Activated naive CD8-positive, alpha-beta T cell treated with anti-CD3 and anti-CD28 coated beads, Interleukin-2, amount 50 U/mL, for 24 hours (primary cell): ENCODE measurements at regions not wholly inside any gene's neighbourhood (a gene's known extent, or its start where the extent isn't known, plus 50 kb on each side); places are given as distances from the start of the nearest gene placed in this dataset.

Experiments used
- ATAC-seq: fragments of 150-1000 bp; cut with Tn5 transposase; one replicate; pipeline ENCODE4 v1.10.0; 2021
- DNase-seq: peaks from one replicate; pipeline ENCODE4 v3.0.0; 2021
- H3K27ac Mint-ChIP-seq: one replicate; pipeline ENCODE4 v1.8.0; 2021; ENCODE audit warnings: mild to moderate bottlenecking, mixed read lengths
- H3K27me3 Mint-ChIP-seq: one replicate; pipeline ENCODE4 v1.8.0; 2021; ENCODE audit warnings: mixed read lengths
- H3K36me3 Mint-ChIP-seq: one replicate; pipeline ENCODE4 v1.8.0; 2021; ENCODE audit warnings: low read depth, mixed read lengths
- H3K4me1 Mint-ChIP-seq: one replicate; pipeline ENCODE4 v1.8.0; 2021; ENCODE audit warnings: mixed read lengths
- H3K4me3 Mint-ChIP-seq: one replicate; pipeline ENCODE4 v1.8.0; 2021; ENCODE audit warnings: mild to moderate bottlenecking, moderate library complexity, mixed read lengths
- H3K9me3 Mint-ChIP-seq: one replicate; pipeline ENCODE4 v1.8.0; 2021; ENCODE audit warnings: mixed read lengths

- Mint-ChIP-seq H3K27me3 (no peaks in the 10 kb centered on the region), H3K4me3 (no peak overlapping the region), H3K4me1 (no peaks in the 10 kb centered on the region), H3K9me3 (no peaks in the 10 kb centered on the region), H3K36me3 (no peaks in the 10 kb centered on the region), H3K27ac (no peak overlapping the region)
- ATAC-seq, result no peak
- no peak for DNase-seq
Observed at GRCh38 chr3:152621967-152622810, 212.7 kb upstream of the P2RY1 start.

GRCh38 chr3:152622811-152623167, 212.1 kb upstream of the P2RY1 start:
- Mint-ChIP-seq H3K27ac (no peak overlapping the region), H3K9me3 (no peaks in the 10 kb centered on the region), H3K36me3 (no peaks in the 10 kb centered on the region), H3K4me1 (no peaks in the 10 kb centered on the region), H3K27me3 (no peaks in the 10 kb centered on the region), H3K4me3 (no peak overlapping the region)
- no peak for DNase-seq
- no peak for ATAC-seq

- Mint-ChIP-seq H3K4me3 (no peak overlapping the region), H3K4me1 (no peaks in the 10 kb centered on the region), H3K36me3 (no peaks in the 10 kb centered on the region), H3K9me3 (no peaks in the 10 kb centered on the region), H3K27ac (no peak overlapping the region), H3K27me3 (no peaks in the 10 kb centered on the region)
- ATAC-seq (no peak), DNase-seq (no peak)
Observed at GRCh38 chr3:152623286-152623911, 211.5 kb upstream of the P2RY1 start.

- Mint-ChIP-seq H3K27ac (no peak overlapping the region), H3K27me3 (no peaks in the 10 kb centered on the region), H3K4me3 (no peak overlapping the region), H3K4me1 (no peaks in the 10 kb centered on the region), H3K36me3 (no peaks in the 10 kb centered on the region), H3K9me3 (no peaks in the 10 kb centered on the region)
- ATAC-seq (no peak), DNase-seq (no peak)
Observed at GRCh38 chr3:152626226-152626625, 208.7 kb upstream of the P2RY1 start.

GRCh38 chr3:152628496-152628895, 206.4 kb upstream of the P2RY1 start:
- Mint-ChIP-seq H3K27ac (no peak overlapping the region), H3K9me3 (no peaks in the 10 kb centered on the region), H3K4me1 (no peaks in the 10 kb centered on the region), H3K4me3 (no peak overlapping the region), H3K27me3 (no peaks in the 10 kb centered on the region), H3K36me3 (no peaks in the 10 kb centered on the region)
- ATAC-seq (no peak), DNase-seq (no peak)

GRCh38 chr3:152629363-152630122, 205.4 kb upstream of the P2RY1 start:
- Mint-ChIP-seq H3K9me3 (no peaks in the 10 kb centered on the region), H3K4me1 (no peaks in the 10 kb centered on the region), H3K27me3 (no peaks in the 10 kb centered on the region), H3K36me3 (no peaks in the 10 kb centered on the region), H3K4me3 (no peak overlapping the region), H3K27ac (no peak overlapping the region)
- ATAC-seq (no peak), DNase-seq (no peak)

GRCh38 chr3:152635389-152635788, 199.5 kb upstream of the P2RY1 start:
- Mint-ChIP-seq H3K36me3 (no peaks in the 10 kb centered on the region), H3K4me3 (no peak overlapping the region), H3K27me3 (no peaks in the 10 kb centered on the region), H3K9me3 (no peaks in the 10 kb centered on the region), H3K4me1 (no peaks in the 10 kb centered on the region), H3K27ac (no peak overlapping the region)
- ATAC-seq (no peak), DNase-seq (no peak)

- no peak for ATAC-seq
- H3K4me1 Mint-ChIP-seq, result no peaks in the 10 kb centered on the region
- H3K36me3 Mint-ChIP-seq, result no peaks in the 10 kb centered on the region
- no peak overlapping the region for H3K27ac Mint-ChIP-seq
- no peaks in the 10 kb centered on the region for H3K9me3 Mint-ChIP-seq
- H3K4me3 Mint-ChIP-seq, result no peak overlapping the region
- H3K27me3 Mint-ChIP-seq, result no peaks in the 10 kb centered on the region
- no peak for DNase-seq
Observed at GRCh38 chr3:152636651-152637050, 198.3 kb upstream of the P2RY1 start.

GRCh38 chr3:152638214-152638613, 196.7 kb upstream of the P2RY1 start:
- ATAC-seq, result no peak
- no peak overlapping the region for H3K4me3 Mint-ChIP-seq
- H3K27me3 Mint-ChIP-seq, result no peaks in the 10 kb centered on the region
- no peaks in the 10 kb centered on the region for H3K4me1 Mint-ChIP-seq
- no peaks in the 10 kb centered on the region for H3K9me3 Mint-ChIP-seq
- DNase-seq, result no peak
- no peaks in the 10 kb centered on the region for H3K36me3 Mint-ChIP-seq
- no peak overlapping the region for H3K27ac Mint-ChIP-seq

- no peaks in the 10 kb centered on the region for H3K36me3 Mint-ChIP-seq
- no peaks in the 10 kb centered on the region for H3K27me3 Mint-ChIP-seq
- no peaks in the 10 kb centered on the region for H3K4me1 Mint-ChIP-seq
- no peaks in the 10 kb centered on the region for H3K9me3 Mint-ChIP-seq
- ATAC-seq, result no peak
- no peak overlapping the region for H3K27ac Mint-ChIP-seq
- no peak for DNase-seq
- no peak overlapping the region for H3K4me3 Mint-ChIP-seq
Observed at GRCh38 chr3:152638707-152639450, 196.1 kb upstream of the P2RY1 start.

GRCh38 chr3:152641198-152641597, 193.7 kb upstream of the P2RY1 start:
- Mint-ChIP-seq H3K27ac (no peak overlapping the region), H3K4me1 (no peaks in the 10 kb centered on the region), H3K9me3 (no peaks in the 10 kb centered on the region), H3K36me3 (no peaks in the 10 kb centered on the region), H3K27me3 (no peaks in the 10 kb centered on the region), H3K4me3 (no peak overlapping the region)
- no peak for ATAC-seq
- DNase-seq, result no peak

- H3K27me3 Mint-ChIP-seq, result no peaks in the 10 kb centered on the region
- H3K9me3 Mint-ChIP-seq, result no peaks in the 10 kb centered on the region
- H3K4me1 Mint-ChIP-seq, result no peaks in the 10 kb centered on the region
- no peak overlapping the region for H3K27ac Mint-ChIP-seq
- DNase-seq (no peak), ATAC-seq (no peak)
- H3K4me3 Mint-ChIP-seq, result no peak overlapping the region
- H3K36me3 Mint-ChIP-seq, result no peaks in the 10 kb centered on the region
Observed at GRCh38 chr3:152642658-152643057, 192.3 kb upstream of the P2RY1 start.

GRCh38 chr3:152644478-152644877, 190.5 kb upstream of the P2RY1 start:
- no peaks in the 10 kb centered on the region for H3K27me3 Mint-ChIP-seq
- no peak for DNase-seq

GRCh38 chr3:152646004-152646403, 188.9 kb upstream of the P2RY1 start:
- no peaks in the 10 kb centered on the region for H3K27me3 Mint-ChIP-seq
- no peak for DNase-seq
- no peak for ATAC-seq
- no peak overlapping the region for H3K27ac Mint-ChIP-seq
- no peaks in the 10 kb centered on the region for H3K9me3 Mint-ChIP-seq
- no peak overlapping the region for H3K4me3 Mint-ChIP-seq
- no peaks in the 10 kb centered on the region for H3K36me3 Mint-ChIP-seq
- H3K4me1 Mint-ChIP-seq, result no peaks in the 10 kb centered on the region

More at GRCh38 chr3:152644478-152644877, 190.5 kb upstream of the P2RY1 start:
- Mint-ChIP-seq H3K4me3 (no peak overlapping the region), H3K27ac (no peak overlapping the region), H3K36me3 (no peaks in the 10 kb centered on the region), H3K4me1 (no peaks in the 10 kb centered on the region), H3K9me3 (no peaks in the 10 kb centered on the region)
- no peak for ATAC-seq
